ENCODE measurements at regions not wholly inside any gene's neighbourhood (a gene's known extent, or its start where the extent isn't known, plus 50 kb on each side); places are given as distances from the start of the nearest gene placed in this dataset.

DNA sequence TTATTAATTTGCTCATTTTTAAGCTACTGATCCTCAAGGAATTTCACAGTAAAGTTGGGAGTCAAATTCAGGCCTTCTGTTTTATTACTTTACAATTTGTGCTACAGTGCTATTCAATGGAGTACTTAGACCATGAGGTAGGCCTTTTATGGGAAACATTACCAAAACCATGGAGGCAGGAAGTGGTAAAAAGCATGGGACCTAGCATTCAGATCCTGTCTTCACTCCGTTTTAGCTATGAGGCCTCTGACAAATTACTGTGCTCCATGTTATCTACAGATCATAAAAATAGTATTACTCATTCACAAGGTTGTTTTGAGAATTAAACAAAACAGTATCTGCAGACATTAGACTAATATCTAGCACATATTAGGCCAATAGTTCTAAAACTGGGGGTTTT is 140.6 kb upstream of the SLITRK3 start:
- H4K20me1 ChIP-seq (ENCODE audit: insufficient read depth, low read length) = no peaks in the 10 kb centered on the region
- no peak overlapping the region for H3K4me3 ChIP-seq (replicated peaks in 1 of 3; ENCODE audit: insufficient read depth in 1 of 3, low read depth in 2 of 3, low read length in 3 of 3)
- no peak for FAIRE-seq
- no peaks in the 10 kb centered on the region for H3K36me3 ChIP-seq (replicated peaks in 1 of 2; ENCODE audit: control insufficient read depth in 1 of 2, insufficient read depth in 2 of 2, low read length in 2 of 2)
- no peaks in the 10 kb centered on the region for H3K79me2 ChIP-seq (ENCODE audit: insufficient read depth, low read length)
- TF ChIP-seq GZF1 (CRISPR knock-in tag; IDR thresholded peaks at IDR 0.05) = no peak
- TF ChIP-seq ZNF609 (CRISPR knock-in tag; IDR thresholded peaks at IDR 0.05; ENCODE audit: borderline replicate concordance) = no peak
- no peak for TF ChIP-seq HOXA5 (CRISPR knock-in tag; IDR thresholded peaks at IDR 0.05)
- no peak for TF ChIP-seq ZNF878 (CRISPR knock-in tag; IDR thresholded peaks at IDR 0.05)
- TF ChIP-seq ZNF10 (CRISPR knock-in tag; IDR thresholded peaks at IDR 0.05; ENCODE audit: borderline replicate concordance, low read depth) = no peak
- no peak for TF ChIP-seq ZNF543 (CRISPR knock-in tag; IDR thresholded peaks at IDR 0.05)
- no peak for TF ChIP-seq ETV6 (CRISPR knock-in tag; conservative IDR thresholded peaks at IDR 0.05)
- no peak for TF ChIP-seq HNRNPL (IDR thresholded peaks at IDR 0.05; ENCODE audit: low read depth, low read length)
- no peak for TF ChIP-seq REXO4 (CRISPR knock-in tag; IDR thresholded peaks at IDR 0.05; ENCODE audit: borderline replicate concordance)
- TF ChIP-seq ZNF484 (CRISPR knock-in tag; IDR thresholded peaks at IDR 0.05; ENCODE audit: borderline replicate concordance, low read depth) = no peak
- TF ChIP-seq CTCF (CRISPR knock-in tag; IDR thresholded peaks at IDR 0.05) = no peak
- TF ChIP-seq, protein P1, sequence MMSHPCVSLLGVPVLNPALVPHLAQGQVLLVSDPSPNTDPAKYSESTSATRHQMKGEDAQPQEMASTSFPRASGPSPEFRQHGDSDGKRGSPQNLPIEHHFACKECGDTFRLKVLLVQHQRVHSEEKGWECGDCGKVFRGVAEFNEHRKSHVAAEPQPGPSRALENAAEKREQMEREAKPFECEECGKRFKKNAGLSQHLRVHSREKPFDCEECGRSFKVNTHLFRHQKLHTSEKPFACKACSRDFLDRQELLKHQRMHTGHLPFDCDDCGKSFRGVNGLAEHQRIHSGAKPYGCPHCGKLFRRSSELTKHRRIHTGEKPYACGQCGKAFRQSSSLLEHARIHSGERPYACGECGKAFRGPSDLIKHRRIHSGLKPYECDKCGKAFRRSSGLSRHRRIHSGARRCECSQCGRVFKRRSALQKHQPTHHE (CRISPR knock-in tag; IDR thresholded peaks at IDR 0.05; ENCODE audit: borderline replicate concordance) = no peak
- H3K9me3 ChIP-seq (ENCODE audit: low read length) = no peaks in the 10 kb centered on the region
- no peak for ATAC-seq
- no peak for DNase-seq (ENCODE audit: low spot score)
- CTCF ChIA-PET (ENCODE audit: low intra/inter-chr PET ratio, low total read pairs) = no interaction called here
- no peak overlapping the region for H2AFZ ChIP-seq (ENCODE audit: low read length)
- no peak overlapping the region for H3K27ac ChIP-seq (ENCODE audit: extremely low read length, insufficient read depth, low read length)
- in situ Hi-C loops (cut with HindIII; ENCODE audit: extremely low pct_ligation_motif_present, low pct_unique_long_range_greater_than_20kb) = no loop called here
- no TSS peak for BruUV-seq (replicated peaks)
- H3K4me2 ChIP-seq (ENCODE audit: low read depth, low read length) = no peak overlapping the region
- POLR2A ChIA-PET = no interaction called here
- no peaks in the 10 kb centered on the region for H3K27me3 ChIP-seq (ENCODE audit: control insufficient read depth in 1 of 2, insufficient read depth in 2 of 2, low read length in 2 of 2)
- WGBS (ENCODE audit: low lambda C conversion rate) = 0% methylated on average over 1 of the region's 1 CpG
- no peaks in the 10 kb centered on the region for H3K4me1 ChIP-seq (ENCODE audit: insufficient read depth, low read length)
- no peak overlapping the region for H3K9ac ChIP-seq (ENCODE audit: insufficient read depth, low read depth, low read length)
- intact Hi-C loops (cut with micrococcal nuclease; ENCODE audit: unreplicated experiment) = no loop called here
